Fibroblast of lung (primary cell): ENCODE measurements at regions not wholly inside any gene's neighbourhood (a gene's known extent, or its start where the extent isn't known, plus 50 kb on each side); places are given as distances from the start of the nearest gene placed in this dataset.

Experiments
- EZH2 ChIP-seq: IDR thresholded peaks from 2 replicates; pipeline ENCODE4 v1.5.1; 2012; ENCODE audit warnings: low read length, control low read depth, mild to moderate bottlenecking; ENCODE audit errors: missing control alignments
- TF ChIP-seq, protein P1 (sequence below), 2 donors: IDR thresholded peaks in 1 of 2; conservative IDR thresholded peaks in 1 of 2; 1 replicate in 1 of 2; 2 replicates in 1 of 2; pipeline ENCODE4 v1.5.1; 2011 to 2012; ENCODE audit warnings: low read length in 2 of 2, control low read depth in 1 of 2, inconsistent platforms in 1 of 2, low read depth in 1 of 2, mild to moderate bottlenecking in 1 of 2

DNA sequence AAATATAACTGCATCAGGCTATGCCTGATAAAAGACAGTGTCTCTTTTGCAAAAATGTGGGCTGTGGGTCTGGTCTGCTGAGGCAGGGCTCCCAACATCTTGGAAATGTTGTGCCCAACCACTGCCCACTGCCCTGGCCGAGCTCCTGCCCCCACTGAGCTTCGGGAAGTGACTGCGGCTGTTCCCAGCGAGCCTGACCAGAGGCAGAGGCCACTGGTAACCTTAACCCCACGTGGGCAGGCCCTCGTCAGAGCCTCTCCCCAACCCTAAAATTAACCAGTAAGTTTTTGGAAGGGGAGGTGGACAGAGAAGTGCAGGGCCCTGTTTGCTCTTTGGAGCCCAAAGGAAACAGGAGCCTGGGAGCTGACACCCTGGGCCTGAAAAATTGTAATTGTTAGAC is 225.9 kb downstream of the MAFB start:
- TF ChIP-seq, protein P1, sequence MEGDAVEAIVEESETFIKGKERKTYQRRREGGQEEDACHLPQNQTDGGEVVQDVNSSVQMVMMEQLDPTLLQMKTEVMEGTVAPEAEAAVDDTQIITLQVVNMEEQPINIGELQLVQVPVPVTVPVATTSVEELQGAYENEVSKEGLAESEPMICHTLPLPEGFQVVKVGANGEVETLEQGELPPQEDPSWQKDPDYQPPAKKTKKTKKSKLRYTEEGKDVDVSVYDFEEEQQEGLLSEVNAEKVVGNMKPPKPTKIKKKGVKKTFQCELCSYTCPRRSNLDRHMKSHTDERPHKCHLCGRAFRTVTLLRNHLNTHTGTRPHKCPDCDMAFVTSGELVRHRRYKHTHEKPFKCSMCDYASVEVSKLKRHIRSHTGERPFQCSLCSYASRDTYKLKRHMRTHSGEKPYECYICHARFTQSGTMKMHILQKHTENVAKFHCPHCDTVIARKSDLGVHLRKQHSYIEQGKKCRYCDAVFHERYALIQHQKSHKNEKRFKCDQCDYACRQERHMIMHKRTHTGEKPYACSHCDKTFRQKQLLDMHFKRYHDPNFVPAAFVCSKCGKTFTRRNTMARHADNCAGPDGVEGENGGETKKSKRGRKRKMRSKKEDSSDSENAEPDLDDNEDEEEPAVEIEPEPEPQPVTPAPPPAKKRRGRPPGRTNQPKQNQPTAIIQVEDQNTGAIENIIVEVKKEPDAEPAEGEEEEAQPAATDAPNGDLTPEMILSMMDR (conservative IDR thresholded peaks at IDR 0.05 in 1 of 2, IDR thresholded peaks at IDR 0.05 in 1 of 2; ENCODE audit: low read depth in 1 of 2, low read length in 2 of 2) = no peak
- no peak for TF ChIP-seq EZH2
